HG03442 (cell line): ENCODE measurements at regions not wholly inside any gene's neighbourhood (a gene's known extent, or its start where the extent isn't known, plus 50 kb on each side); places are given as distances from the start of the nearest gene placed in this dataset.
"Not testable (repeated sequence)": the region's sequence is repeated elsewhere in the genome, so short reads cannot be mapped to it uniquely, and the experiment has no call there.

Experiments
- ATAC-seq: cut with Tn5 transposase; IDR thresholded peaks from one replicate; pipeline ENCODE4 v1.9.1; 2021; ENCODE audit warnings: mild to moderate bottlenecking, moderate library complexity; ENCODE audit not compliant: unreplicated experiment

- no peak for ATAC-seq
Observed at GRCh38 chr18:71130351-71130750, 841.5 kb downstream of the SOCS6 start.

- no peak for ATAC-seq
Observed at GRCh38 chr18:71125581-71125980, 836.7 kb downstream of the SOCS6 start.

- ATAC-seq = no peak
Observed at GRCh38 chr18:71116535-71116934, 827.7 kb downstream of the SOCS6 start.

GRCh38 chr18:71115261-71115660 is 826.4 kb downstream of the SOCS6 start:
- no peak for ATAC-seq

GRCh38 chr18:71114550-71115210 is 825.8 kb downstream of the SOCS6 start:
- no peak for ATAC-seq

GRCh38 chr18:71107244-71107643 is 818.4 kb downstream of the SOCS6 start:
- ATAC-seq = no peak

- no peak for ATAC-seq
Observed at GRCh38 chr18:71106701-71107100, 817.9 kb downstream of the SOCS6 start.

GRCh38 chr18:71105994-71106546 is 817.2 kb downstream of the SOCS6 start:
- ATAC-seq = no peak

GRCh38 chr18:71105078-71105819 is 816.4 kb downstream of the SOCS6 start:
- no peak for ATAC-seq

- no peak for ATAC-seq
Observed at GRCh38 chr18:71079606-71080005, 790.8 kb downstream of the SOCS6 start.

- no peak for ATAC-seq
Observed at GRCh38 chr18:71077451-71077850, 788.6 kb downstream of the SOCS6 start.

GRCh38 chr18:71075147-71075546 is 786.3 kb downstream of the SOCS6 start:
- no peak for ATAC-seq

- ATAC-seq = no peak
Observed at GRCh38 chr18:71068338-71068737, 779.5 kb downstream of the SOCS6 start.

GRCh38 chr18:71049893-71050292 is 761.0 kb downstream of the SOCS6 start:
- ATAC-seq = no peak

GRCh38 chr18:71047882-71048281 is 759.0 kb downstream of the SOCS6 start:
- no peak for ATAC-seq

- no peak for ATAC-seq
Observed at GRCh38 chr18:71045331-71046065, 756.7 kb downstream of the SOCS6 start.

- ATAC-seq = no peak
Observed at GRCh38 chr18:71040161-71040560, 751.3 kb downstream of the SOCS6 start.

GRCh38 chr18:71038196-71038595 is 749.4 kb downstream of the SOCS6 start:
- ATAC-seq = no peak

- no peak for ATAC-seq
Observed at GRCh38 chr18:71036783-71037182, 747.9 kb downstream of the SOCS6 start.

GRCh38 chr18:71031296-71032191 is 742.7 kb downstream of the SOCS6 start:
- ATAC-seq = not testable (repeated sequence)
